ELF-1 (cell line): ENCODE measurements at regions not wholly inside any gene's neighbourhood (a gene's known extent, or its start where the extent isn't known, plus 50 kb on each side); places are given as distances from the start of the nearest gene placed in this dataset.

ENCODE experiments used
- DNase-seq: peaks from one replicate; pipeline ENCODE4 v3.0.0-alpha.2; 2016; ENCODE audit warnings: low read depth, low spot score

- no peak for DNase-seq
These were observed 264.9 kb downstream of the HIVEP2 start for GRCh38 chr6:142679907-142680700.

- no peak for DNase-seq
These were observed 263.9 kb downstream of the HIVEP2 start for GRCh38 chr6:142681099-142681498.

DNA sequence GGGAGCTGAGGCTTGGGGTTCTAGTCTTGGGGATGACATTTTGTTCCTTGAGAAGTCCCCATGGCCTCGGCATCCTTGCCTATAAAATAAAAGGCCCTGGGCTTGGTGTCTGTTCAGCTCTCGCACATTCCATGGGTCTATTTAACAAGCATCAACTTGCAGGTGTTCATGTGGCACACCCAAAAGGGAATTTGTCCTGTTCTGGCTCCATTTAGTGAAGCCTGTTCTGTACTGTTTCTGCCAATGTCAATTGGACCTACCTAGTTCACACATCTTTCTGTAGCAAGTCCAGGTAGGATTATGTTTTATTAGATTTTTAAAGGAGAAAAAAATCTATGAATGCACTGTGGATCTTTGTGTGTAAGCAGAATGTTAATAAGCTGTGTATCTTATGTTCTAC lies 262.0 kb downstream of the HIVEP2 start:
- no peak for DNase-seq

GRCh38 chr6:142683714-142684141 lies 261.2 kb downstream of the HIVEP2 start:
- DNase-seq, result no peak

- DNase-seq, result no peak
These were observed 260.6 kb downstream of the HIVEP2 start for GRCh38 chr6:142684371-142684770.

DNA sequence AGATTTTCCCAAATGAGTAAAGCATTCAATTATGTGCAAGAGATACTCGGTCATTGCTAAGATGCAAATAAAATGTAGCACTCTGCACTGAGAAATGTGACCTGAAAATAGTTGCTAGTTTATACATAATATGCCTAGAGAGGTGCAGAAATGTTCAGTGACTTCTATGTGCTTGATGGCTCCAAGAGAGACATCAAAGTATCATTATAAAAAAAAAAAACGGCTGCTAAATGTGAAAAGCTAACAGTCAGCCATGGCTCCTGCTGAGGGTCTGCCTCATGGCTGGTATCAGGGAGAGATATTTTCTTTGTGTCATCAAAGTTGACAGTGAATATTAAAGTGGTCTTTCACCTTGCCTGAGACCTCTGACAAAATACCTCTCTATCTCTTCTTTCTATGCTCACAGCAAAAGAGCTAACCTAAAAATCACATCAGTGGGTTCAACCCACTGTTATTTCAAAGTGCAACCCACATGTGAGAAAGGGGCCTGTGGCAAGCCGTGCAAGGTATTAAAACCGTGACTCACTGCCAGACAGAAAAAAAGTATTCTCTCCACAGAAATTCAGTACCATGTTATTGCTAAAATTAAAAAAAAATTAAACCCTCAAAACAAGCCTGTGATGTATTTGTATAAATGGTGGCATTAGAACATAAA lies 259.0 kb downstream of the HIVEP2 start:
- DNase-seq, result no peak

DNA sequence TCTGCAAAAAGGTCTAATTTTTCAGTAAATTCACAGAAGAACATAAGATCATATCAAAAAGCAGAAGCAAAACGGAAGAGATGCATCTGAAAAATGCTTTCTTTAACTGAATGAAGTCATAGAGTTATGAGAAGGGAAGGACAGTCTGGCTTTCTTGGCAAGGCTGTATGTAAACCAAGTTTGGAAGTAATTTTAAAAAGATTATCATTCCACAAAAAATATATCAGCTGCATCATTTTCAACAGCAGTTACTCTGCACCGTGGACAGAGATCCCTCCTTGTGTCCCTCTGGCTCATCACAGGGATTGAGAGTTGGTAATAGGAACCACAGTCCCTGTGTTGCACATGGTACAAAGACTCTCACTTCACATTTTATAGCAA lies 258.5 kb downstream of the HIVEP2 start:
- DNase-seq, result no peak

- DNase-seq, result peak; percentile 84
These were observed 252.0 kb downstream of the HIVEP2 start for GRCh38 chr6:142692942-142693341.

DNA sequence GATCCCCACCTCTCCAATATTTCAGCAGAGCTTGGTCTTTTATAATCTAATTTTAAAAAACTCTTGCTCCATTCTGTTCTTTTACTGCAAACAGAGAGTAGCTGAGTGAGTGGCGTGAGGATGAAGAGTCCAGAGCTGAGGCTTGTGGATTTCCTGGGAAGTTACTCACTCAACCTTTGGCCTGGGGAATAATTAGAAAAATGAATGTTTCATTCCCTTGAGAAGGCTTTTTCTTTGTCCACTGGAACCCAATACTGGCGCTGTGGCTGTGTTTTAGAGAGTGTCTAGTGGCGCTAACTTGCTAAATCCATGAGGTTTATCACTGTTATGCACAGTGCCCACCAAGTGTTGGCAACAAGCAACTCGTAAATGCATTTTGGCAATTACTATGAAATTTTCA lies 251.5 kb downstream of the HIVEP2 start:
- no peak for DNase-seq

DNA sequence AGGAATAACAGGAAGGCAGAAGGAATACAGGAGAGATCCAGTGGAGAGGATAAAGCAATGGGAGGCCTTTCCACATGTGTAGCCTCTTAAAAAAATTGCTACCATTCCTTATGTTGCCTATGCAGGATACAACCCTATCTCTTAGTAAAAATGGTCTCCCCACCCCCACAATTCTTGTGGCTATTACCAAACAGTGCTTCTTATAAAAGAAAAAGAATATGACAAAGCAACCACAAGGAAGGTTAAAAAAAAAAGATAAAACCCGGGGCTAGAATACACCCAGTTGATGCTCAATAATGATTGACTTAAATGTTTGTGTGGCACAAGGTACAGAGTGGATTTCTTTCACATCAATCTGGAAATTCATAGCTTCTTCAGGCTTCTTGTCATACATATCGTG lies 250.9 kb downstream of the HIVEP2 start:
- DNase-seq, result no peak

GRCh38 chr6:142695016-142695415 lies 250.0 kb downstream of the HIVEP2 start:
- DNase-seq, result no peak

DNA sequence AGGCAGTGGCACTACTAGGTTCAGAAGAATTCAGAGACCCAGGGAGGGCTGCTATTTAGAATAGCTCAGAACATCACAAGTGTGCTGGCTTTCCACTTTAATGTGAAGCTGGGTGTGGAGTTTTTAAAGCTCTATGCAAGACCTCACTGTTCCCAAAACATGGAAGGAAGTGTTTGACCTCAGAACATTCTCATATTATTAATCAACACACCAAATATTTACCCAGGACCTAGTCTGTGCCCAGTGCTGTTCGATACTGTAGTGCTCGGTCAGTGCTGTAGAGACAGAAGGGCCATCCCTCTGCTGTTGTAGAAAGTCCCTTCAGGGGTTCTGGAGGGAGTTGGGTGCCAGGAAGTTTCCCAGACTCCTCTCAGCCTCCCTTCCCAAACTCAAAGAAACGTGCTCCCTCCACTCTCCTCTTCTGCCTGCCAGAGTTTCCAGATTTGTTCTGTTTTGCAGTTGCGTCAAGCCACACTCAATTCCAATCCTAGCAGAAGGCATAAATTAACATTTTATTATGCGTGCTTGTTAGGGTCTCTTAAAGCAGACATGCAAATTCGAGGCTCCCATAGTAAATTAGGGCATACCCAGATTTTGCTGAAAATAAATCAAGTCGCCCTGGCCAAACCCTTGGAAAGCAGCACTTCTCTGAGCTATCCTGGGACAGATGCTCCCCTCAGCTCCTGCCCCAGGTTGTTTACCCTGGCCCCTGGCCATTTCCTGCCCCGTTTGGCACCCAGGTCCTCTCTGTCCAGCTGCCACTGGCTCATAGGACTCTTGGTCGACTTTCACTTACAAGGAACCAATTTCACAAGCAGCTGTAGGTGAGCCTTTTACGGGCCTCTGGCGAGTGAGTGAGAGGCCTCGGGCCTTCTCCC lies 248.6 kb downstream of the HIVEP2 start:
- DNase-seq, result no peak

DNA sequence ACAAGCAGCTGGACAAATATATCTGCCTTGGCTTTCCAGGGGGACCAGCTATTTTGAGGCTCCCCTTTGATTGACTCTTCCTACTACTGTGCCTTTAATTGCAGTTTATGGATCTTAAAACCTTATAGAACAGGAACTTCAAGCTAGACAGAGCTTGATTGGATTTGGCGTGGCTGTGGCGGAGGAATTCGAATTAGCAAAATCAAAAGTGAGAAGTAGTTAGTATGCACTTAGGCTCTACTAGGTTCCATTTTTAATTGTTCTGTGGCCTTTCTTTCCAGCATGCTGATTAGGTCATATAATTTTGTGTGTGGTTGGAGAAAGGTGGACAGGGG lies 248.0 kb downstream of the HIVEP2 start:
- no peak for DNase-seq

- no peak for DNase-seq
These were observed 247.1 kb downstream of the HIVEP2 start for GRCh38 chr6:142697922-142698321.

DNA sequence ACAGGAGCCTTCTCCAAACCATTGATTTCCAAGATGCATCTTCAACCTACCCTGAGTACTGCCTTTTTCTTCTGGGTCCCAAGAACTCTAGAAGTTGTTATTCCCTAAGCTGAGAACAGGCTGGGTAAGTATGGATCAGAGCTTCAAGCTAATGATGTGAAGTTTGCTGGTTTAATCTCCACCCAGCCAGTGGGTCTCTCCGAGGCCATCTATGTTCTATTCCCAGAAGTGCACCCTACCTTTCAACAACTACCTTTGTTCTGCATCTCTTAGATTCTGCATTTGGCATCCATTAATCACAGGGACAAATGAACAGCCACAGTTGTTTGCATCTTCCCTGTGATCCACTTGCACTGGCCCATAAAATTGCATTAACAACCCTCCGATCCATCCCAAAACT lies 246.2 kb downstream of the HIVEP2 start:
- no peak for DNase-seq

- no peak for DNase-seq
These were observed 245.6 kb downstream of the HIVEP2 start for GRCh38 chr6:142699391-142699790.

DNA sequence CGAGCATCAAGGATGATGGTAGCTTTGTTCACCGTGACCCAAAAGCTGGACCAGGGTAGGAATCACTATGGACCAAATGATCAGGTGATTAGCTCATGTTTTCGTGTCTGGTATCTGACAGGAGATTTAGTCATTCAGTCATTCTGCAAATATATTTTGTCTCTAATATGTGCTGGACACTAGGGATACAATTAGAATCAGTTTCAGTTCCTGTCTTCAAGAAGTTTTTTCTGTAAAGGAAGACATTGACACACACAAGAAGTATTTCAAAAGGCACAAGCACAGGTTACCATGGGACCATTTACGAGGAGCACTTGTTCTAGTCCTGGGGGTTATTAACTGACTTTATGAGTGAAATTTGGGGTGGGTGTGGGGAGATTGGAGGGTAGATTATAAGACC lies 244.9 kb downstream of the HIVEP2 start:
- no peak for DNase-seq

DNA sequence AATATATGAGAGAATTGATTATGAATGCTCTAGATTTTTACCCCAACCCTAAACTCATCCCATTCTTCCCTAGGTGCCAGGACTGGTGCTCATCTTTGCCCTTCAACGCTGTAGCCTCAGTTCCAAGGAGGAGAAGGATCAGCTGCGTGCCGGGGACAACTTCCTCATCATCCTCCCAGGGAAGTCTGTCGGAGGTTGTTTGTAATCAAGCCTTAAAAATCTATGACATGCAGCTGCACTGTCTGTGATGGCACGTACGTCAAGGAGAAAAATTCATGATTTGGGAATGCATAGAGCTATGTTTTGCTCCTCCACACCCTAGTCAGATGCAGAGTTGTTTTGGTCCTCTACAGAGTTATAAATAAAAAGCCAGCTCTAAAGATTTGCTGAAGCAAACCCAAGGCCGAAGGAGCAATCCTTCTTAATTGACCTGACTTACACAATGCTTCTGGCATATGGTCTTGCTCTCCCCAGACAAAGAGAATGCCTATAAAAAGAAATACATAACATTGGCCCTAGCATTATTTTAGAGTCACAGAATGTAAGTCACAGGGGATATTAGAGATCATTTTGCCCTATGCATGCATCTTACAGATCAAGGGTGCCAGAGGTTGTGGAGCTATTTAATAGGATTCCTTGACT lies 244.2 kb downstream of the HIVEP2 start:
- no peak for DNase-seq
